ENCODE measurements at regions not wholly inside any gene's neighbourhood (a gene's known extent, or its start where the extent isn't known, plus 50 kb on each side); places are given as distances from the start of the nearest gene placed in this dataset.

DNA sequence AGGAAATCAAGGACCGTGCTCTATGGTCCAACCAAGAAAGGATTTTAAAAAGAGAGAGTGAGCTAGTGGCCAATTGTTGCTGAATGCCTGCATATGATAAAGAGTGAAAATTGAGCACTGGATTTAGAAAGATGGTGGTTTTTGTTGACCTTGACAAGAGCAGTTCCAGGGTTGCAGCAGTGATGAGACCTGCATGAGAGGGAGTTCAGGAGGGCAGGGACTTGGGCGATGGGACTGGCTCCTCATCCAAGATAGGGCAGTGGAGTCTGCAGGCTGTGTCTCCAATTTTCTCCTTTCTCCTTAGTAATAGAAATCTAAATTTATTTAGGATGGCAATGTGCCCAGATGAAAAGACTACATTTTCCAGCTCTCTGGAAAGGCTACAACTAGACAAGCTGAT, 94.0 kb upstream of the B3GAT1 start:
- TF ChIP-seq, protein P1, sequence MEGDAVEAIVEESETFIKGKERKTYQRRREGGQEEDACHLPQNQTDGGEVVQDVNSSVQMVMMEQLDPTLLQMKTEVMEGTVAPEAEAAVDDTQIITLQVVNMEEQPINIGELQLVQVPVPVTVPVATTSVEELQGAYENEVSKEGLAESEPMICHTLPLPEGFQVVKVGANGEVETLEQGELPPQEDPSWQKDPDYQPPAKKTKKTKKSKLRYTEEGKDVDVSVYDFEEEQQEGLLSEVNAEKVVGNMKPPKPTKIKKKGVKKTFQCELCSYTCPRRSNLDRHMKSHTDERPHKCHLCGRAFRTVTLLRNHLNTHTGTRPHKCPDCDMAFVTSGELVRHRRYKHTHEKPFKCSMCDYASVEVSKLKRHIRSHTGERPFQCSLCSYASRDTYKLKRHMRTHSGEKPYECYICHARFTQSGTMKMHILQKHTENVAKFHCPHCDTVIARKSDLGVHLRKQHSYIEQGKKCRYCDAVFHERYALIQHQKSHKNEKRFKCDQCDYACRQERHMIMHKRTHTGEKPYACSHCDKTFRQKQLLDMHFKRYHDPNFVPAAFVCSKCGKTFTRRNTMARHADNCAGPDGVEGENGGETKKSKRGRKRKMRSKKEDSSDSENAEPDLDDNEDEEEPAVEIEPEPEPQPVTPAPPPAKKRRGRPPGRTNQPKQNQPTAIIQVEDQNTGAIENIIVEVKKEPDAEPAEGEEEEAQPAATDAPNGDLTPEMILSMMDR (IDR thresholded peaks at IDR 0.05; ENCODE audit: insufficient read depth, low read depth, low read length), result no peak
- no peak for TF ChIP-seq EZH2 (IDR thresholded peaks at IDR 0.05; ENCODE audit: insufficient read depth, low read length)

Measured in astrocyte (in vitro differentiated cells and primary cell).